HG03457 (cell line): ENCODE measurements at regions not wholly inside any gene's neighbourhood (a gene's known extent, or its start where the extent isn't known, plus 50 kb on each side); places are given as distances from the start of the nearest gene placed in this dataset.
"Not testable (repeated sequence)": the region's sequence is repeated elsewhere in the genome, so short reads cannot be mapped to it uniquely, and the experiment has no call there.

Source experiments
- ATAC-seq: cut with Tn5 transposase; IDR thresholded peaks from one replicate; pipeline ENCODE4 v1.9.1; 2021; ENCODE audit warnings: moderate number of reproducible peaks; ENCODE audit not compliant: unreplicated experiment

- ATAC-seq, result not testable (repeated sequence)
Measured at GRCh38 chr1:206359377-206359776, 110.9 kb upstream of the IKBKE start.

GRCh38 chr1:206361978-206362543 is 108.2 kb upstream of the IKBKE start:
- not testable (repeated sequence) for ATAC-seq

GRCh38 chr1:206362994-206363393 is 107.3 kb upstream of the IKBKE start:
- ATAC-seq, result not testable (repeated sequence)

- ATAC-seq, result not testable (repeated sequence)
Measured at GRCh38 chr1:206365271-206365670, 105.0 kb upstream of the IKBKE start.

GRCh38 chr1:206366131-206366530 is 104.1 kb upstream of the IKBKE start:
- not testable (repeated sequence) for ATAC-seq

- not testable (repeated sequence) for ATAC-seq
Measured at GRCh38 chr1:206366772-206367171, 103.5 kb upstream of the IKBKE start.

- not testable (repeated sequence) for ATAC-seq
Measured at GRCh38 chr1:206367955-206368622, 102.2 kb upstream of the IKBKE start.

- not testable (repeated sequence) for ATAC-seq
Measured at GRCh38 chr1:206374725-206375124, 95.6 kb upstream of the IKBKE start.

GRCh38 chr1:206375552-206375951 is 94.7 kb upstream of the IKBKE start:
- not testable (repeated sequence) for ATAC-seq

GRCh38 chr1:206378506-206378905 is 91.8 kb upstream of the IKBKE start:
- ATAC-seq, result not testable (repeated sequence)

- not testable (repeated sequence) for ATAC-seq
Measured at GRCh38 chr1:206379245-206379644, 91.0 kb upstream of the IKBKE start.

GRCh38 chr1:206380163-206380790 is 90.0 kb upstream of the IKBKE start:
- ATAC-seq, result not testable (repeated sequence)

GRCh38 chr1:206380791-206381610 is 89.3 kb upstream of the IKBKE start:
- not testable (repeated sequence) for ATAC-seq

- ATAC-seq, result not testable (repeated sequence)
Measured at GRCh38 chr1:206384029-206384807, 86.1 kb upstream of the IKBKE start.

GRCh38 chr1:206384891-206385290 is 85.4 kb upstream of the IKBKE start:
- not testable (repeated sequence) for ATAC-seq

- not testable (repeated sequence) for ATAC-seq
Measured at GRCh38 chr1:206387631-206388030, 82.6 kb upstream of the IKBKE start.

- ATAC-seq, result not testable (repeated sequence)
Measured at GRCh38 chr1:206391903-206392302, 78.4 kb upstream of the IKBKE start.

GRCh38 chr1:206397501-206397900 is 72.8 kb upstream of the IKBKE start:
- ATAC-seq, result not testable (repeated sequence)

GRCh38 chr1:206398261-206398660 is 72.0 kb upstream of the IKBKE start:
- ATAC-seq, result not testable (repeated sequence)

GRCh38 chr1:206403612-206404307 is 66.5 kb upstream of the IKBKE start:
- not testable (repeated sequence) for ATAC-seq
